Daoy (cell line): ENCODE measurements at regions not wholly inside any gene's neighbourhood (a gene's known extent, or its start where the extent isn't known, plus 50 kb on each side); places are given as distances from the start of the nearest gene placed in this dataset.
A peak's percentile ranks its signal among the peaks of the same experiment; 100 is the strongest.
"Not testable (repeated sequence)": the region's sequence is repeated elsewhere in the genome, so short reads cannot be mapped to it uniquely, and the experiment has no call there.

Experiments
- DNase-seq: peaks from one replicate; pipeline ENCODE4 v3.0.0-alpha.2; 2015; ENCODE audit warnings: low read depth

- DNase-seq: peak; percentile 22
Measured at GRCh38 chr10:91745090-91745831, 53.0 kb upstream of the TNKS2 start.

GRCh38 chr10:91743465-91743864 lies 54.8 kb upstream of the TNKS2 start:
- DNase-seq: no peak

- DNase-seq: no peak
Measured at GRCh38 chr10:91742229-91742628, 56.0 kb upstream of the TNKS2 start.

GRCh38 chr10:91741356-91741755 lies 56.9 kb upstream of the TNKS2 start:
- no peak for DNase-seq

- DNase-seq: no peak
Measured at GRCh38 chr10:91740353-91740924, 57.8 kb upstream of the TNKS2 start.

- not testable (repeated sequence) for DNase-seq
Measured at GRCh38 chr10:91732265-91732664, 66.0 kb upstream of the TNKS2 start.

GRCh38 chr10:91729339-91729738 lies 68.9 kb upstream of the TNKS2 start:
- DNase-seq: not testable (repeated sequence)

GRCh38 chr10:91726355-91726754 lies 71.9 kb upstream of the TNKS2 start:
- DNase-seq: no peak

- no peak for DNase-seq
Measured at GRCh38 chr10:91724933-91725332, 73.3 kb upstream of the TNKS2 start.

- no peak for DNase-seq
Measured at GRCh38 chr10:91713461-91714072, 80.7 kb upstream of the PPP1R3C start.

GRCh38 chr10:91711885-91712680 lies 79.2 kb upstream of the PPP1R3C start:
- no peak for DNase-seq

- peak; percentile 6 for DNase-seq
Measured at GRCh38 chr10:91709394-91709798, 76.5 kb upstream of the PPP1R3C start.

GRCh38 chr10:91708174-91708861 lies 75.4 kb upstream of the PPP1R3C start:
- DNase-seq: no peak

- no peak for DNase-seq
Measured at GRCh38 chr10:91707236-91707635, 74.4 kb upstream of the PPP1R3C start.

GRCh38 chr10:91705948-91706670 lies 73.2 kb upstream of the PPP1R3C start:
- DNase-seq: no peak

- DNase-seq: no peak
Measured at GRCh38 chr10:91702620-91703019, 69.7 kb upstream of the PPP1R3C start.

GRCh38 chr10:91700788-91701444 lies 68.0 kb upstream of the PPP1R3C start:
- no peak for DNase-seq

GRCh38 chr10:91700273-91700672 lies 67.4 kb upstream of the PPP1R3C start:
- DNase-seq: no peak

GRCh38 chr10:91698258-91698657 lies 65.4 kb upstream of the PPP1R3C start:
- DNase-seq: no peak

GRCh38 chr10:91694170-91694794 lies 61.4 kb upstream of the PPP1R3C start:
- DNase-seq: peak; percentile 30
